H1 (cell line): ENCODE measurements at regions not wholly inside any gene's neighbourhood (a gene's known extent, or its start where the extent isn't known, plus 50 kb on each side); places are given as distances from the start of the nearest gene placed in this dataset.

Source experiments
- CTCF ChIA-PET: fragments of 300-600 bp; sonication (Branson Sonifier 250); formaldehyde crosslinking; loops from one replicate; lab custom pipeline; 2021; ENCODE audit not compliant: partially characterized antibody; lab: Charles Lee
- POLR2A ChIA-PET: fragments of 300-600 bp; sonication (Branson Sonifier 250); formaldehyde crosslinking; loops from one replicate; lab custom pipeline; 2021; ENCODE audit warnings: inconsistent platforms; ENCODE audit not compliant: partially characterized antibody; lab: Charles Lee
- DNase-seq, 2 experiments: peaks; one replicate each; pipeline versions ENCODE4 v3.0.0 to v3.0.0-alpha.2; 2010 to 2022; ENCODE audit warnings: low spot score in 2 of 2, low read depth in 1 of 2, mixed read lengths in 1 of 2
- FAIRE-seq: peaks from 2 replicates; lab custom pipeline; 2011; peaks lifted over from hg19 to GRCh38; lab: Jason Lieb, UNC
- H2AFZ ChIP-seq: 2 replicates; pipeline ENCODE4 v1.8.1; 2012; ENCODE audit warnings: low read length, inconsistent platforms
- H2AK5ac ChIP-seq: 2 replicates; pipeline ENCODE4 v1.6.1; 2013; ENCODE audit warnings: low read depth, low read length
- H2BK120ac ChIP-seq: replicated peaks from 2 replicates; pipeline ENCODE3; 2013; ENCODE audit warnings: low read depth, low read length, inconsistent platforms
- H2BK12ac ChIP-seq: 2 replicates; pipeline ENCODE4 v1.6.1; 2013; ENCODE audit warnings: low read depth, low read length
- H2BK15ac ChIP-seq: 2 replicates; pipeline ENCODE4 v1.6.1; 2013; ENCODE audit warnings: low read length
- H2BK20ac ChIP-seq: 2 replicates; pipeline ENCODE4 v1.6.1; 2013; ENCODE audit warnings: low read length
- H2BK5ac ChIP-seq: 2 replicates; pipeline ENCODE4 v1.6.1; 2013; ENCODE audit warnings: low read depth, low read length
- H3K14ac ChIP-seq: 2 replicates; pipeline ENCODE4 v1.6.1; 2013; ENCODE audit warnings: inconsistent platforms; ENCODE audit not compliant: insufficient read length
- H3K18ac ChIP-seq: 2 replicates; pipeline ENCODE4 v1.6.1; 2013; ENCODE audit warnings: low read length; ENCODE audit errors: extremely low read depth
- H3K23ac ChIP-seq: 2 replicates; pipeline ENCODE4 v1.6.1; 2013; ENCODE audit warnings: inconsistent platforms; ENCODE audit not compliant: insufficient read length
- H3K23me2 ChIP-seq: 2 replicates; pipeline ENCODE4 v1.6.1; 2013; ENCODE audit warnings: low read depth, low read length
- H3K27ac ChIP-seq: 2 replicates; pipeline ENCODE4 v1.6.1; 2011; ENCODE audit warnings: low read depth, low read length, inconsistent platforms
- H3K27me3 ChIP-seq, 4 experiments: replicated peaks in 1 of 4; 1 replicate in 1 of 4; 2 replicates in 3 of 4; pipeline versions ENCODE4 v1.6.1 to v1.8.1; 2011 to 2013; ENCODE audit warnings: low read length in 3 of 4, mild to moderate bottlenecking in 3 of 4, inconsistent platforms in 2 of 4, mixed read lengths in 2 of 4, moderate library complexity in 1 of 4; ENCODE audit not compliant: control insufficient read depth in 3 of 4, insufficient read depth in 3 of 4; ENCODE audit errors: extremely low read depth in 1 of 4
- H3K36me3 ChIP-seq, 4 experiments: 2 replicates each; pipeline versions ENCODE4 v1.6.1 to v1.8.1; 2011 to 2013; ENCODE audit warnings: mild to moderate bottlenecking in 4 of 4, low read length in 3 of 4, moderate library complexity in 2 of 4, control low read depth in 1 of 4, inconsistent platforms in 1 of 4; ENCODE audit not compliant: insufficient read depth in 4 of 4, control insufficient read depth in 2 of 4
- H3K4ac ChIP-seq: replicated peaks from 2 replicates; pipeline ENCODE3; 2013; ENCODE audit warnings: low read length, low read depth, mixed read lengths, inconsistent platforms; ENCODE audit not compliant: insufficient read length
- H3K4me1 ChIP-seq, 4 experiments: replicated peaks in 1 of 4; 1 replicate in 1 of 4; 2 replicates in 3 of 4; pipeline versions ENCODE4 v1.6.1 to v1.8.1; 2011 to 2013; ENCODE audit warnings: low read length in 3 of 4, inconsistent platforms in 2 of 4, mixed read lengths in 1 of 4; ENCODE audit not compliant: insufficient read depth in 4 of 4, control insufficient read depth in 3 of 4
- H3K4me2 ChIP-seq, 2 experiments: 2 replicates each; pipeline versions ENCODE4 v1.6.1 to v1.8.1; 2011 to 2013; ENCODE audit warnings: low read depth in 2 of 2, low read length in 2 of 2, control low read depth in 1 of 2, inconsistent platforms in 1 of 2, mild to moderate bottlenecking in 1 of 2; ENCODE audit not compliant: insufficient read depth in 1 of 2
- H3K4me3 ChIP-seq, 4 experiments: fragments of 200-600, 300-600 bp in 1 of 4; sonication (generic), shearing (Covaris generic), sonication (Bioruptor Twin) in 1 of 4; 2 replicates each; pipeline versions ENCODE4 v1.5.1 to v1.8.1; 2011 to 2016; ENCODE audit warnings: low read length in 4 of 4, low read depth in 3 of 4, control low read depth in 2 of 4, inconsistent platforms in 2 of 4, mild to moderate bottlenecking in 2 of 4, mixed read lengths in 1 of 4, moderate library complexity in 1 of 4; ENCODE audit not compliant: insufficient read depth in 2 of 4; ENCODE audit errors: extremely low read depth in 1 of 4
- H3K56ac ChIP-seq: replicated peaks from 2 replicates; pipeline ENCODE3; 2013; ENCODE audit warnings: low read depth, mild to moderate bottlenecking, mixed read lengths, low read length, inconsistent platforms; ENCODE audit not compliant: insufficient read length
- H3K79me1 ChIP-seq: 2 replicates; pipeline ENCODE4 v1.6.1; 2013; ENCODE audit warnings: low read depth, low read length, control low read depth
- H3K79me2 ChIP-seq, 2 experiments: 2 replicates each; pipeline versions ENCODE4 v1.6.1 to v1.8.1; 2012 to 2013; ENCODE audit warnings: low read length in 2 of 2, mild to moderate bottlenecking in 2 of 2, inconsistent platforms in 1 of 2; ENCODE audit not compliant: insufficient read depth in 2 of 2, control insufficient read depth in 1 of 2
- H3K9ac ChIP-seq, 4 experiments: replicated peaks in 1 of 4; 1 replicate in 1 of 4; 2 replicates in 3 of 4; pipeline versions ENCODE4 v1.6.1 to v1.8.1; 2011 to 2013; ENCODE audit warnings: low read depth in 3 of 4, low read length in 3 of 4, control low read depth in 2 of 4, mild to moderate bottlenecking in 2 of 4, moderate library complexity in 2 of 4, inconsistent platforms in 1 of 4; ENCODE audit errors: extremely low read depth in 1 of 4
- H3K9me3 ChIP-seq, 2 experiments: 2 replicates each; pipeline versions ENCODE4 v1.6.1 to v1.8.1; 2012 to 2013; ENCODE audit warnings: mild to moderate bottlenecking in 2 of 2, moderate library complexity in 2 of 2, control low read depth in 1 of 2, inconsistent platforms in 1 of 2, low read depth in 1 of 2, low read length in 1 of 2, mixed read lengths in 1 of 2; ENCODE audit not compliant: insufficient read depth in 2 of 2
- H4K20me1 ChIP-seq, 2 experiments: replicated peaks in 1 of 2; 2 replicates each; pipeline versions ENCODE3 to v1.8.1; 2011 to 2013; ENCODE audit warnings: inconsistent platforms in 2 of 2, low read length in 2 of 2, mild to moderate bottlenecking in 1 of 2; ENCODE audit not compliant: insufficient read depth in 2 of 2, control insufficient read depth in 1 of 2
- H4K5ac ChIP-seq: 2 replicates; pipeline ENCODE4 v1.6.1; 2013; ENCODE audit warnings: low read length, low read depth, mixed read lengths, inconsistent platforms; ENCODE audit not compliant: insufficient read length
- H4K8ac ChIP-seq: 2 replicates; pipeline ENCODE4 v1.8.0; 2013; ENCODE audit warnings: mild to moderate bottlenecking, moderate library complexity, low read length, inconsistent platforms; ENCODE audit not compliant: insufficient read depth; ENCODE audit errors: extremely low read depth
- H4K91ac ChIP-seq: replicated peaks from 2 replicates; pipeline ENCODE3; 2013; ENCODE audit warnings: low read length, mixed read lengths, inconsistent platforms; ENCODE audit not compliant: insufficient read length
- BRCA1 ChIP-seq: IDR thresholded peaks from 2 replicates; pipeline ENCODE4 v1.6.1; 2012; ENCODE audit warnings: low read depth, low read length, improper control_type of control experiment
- CHD1 ChIP-seq: IDR thresholded peaks from 2 replicates; pipeline ENCODE4 v1.6.1; 2012; ENCODE audit warnings: low read depth, low read length, improper control_type of control experiment
- EGR1 ChIP-seq: IDR thresholded peaks from 2 replicates; pipeline ENCODE4 v1.6.1; 2011; ENCODE audit warnings: low read depth, low read length, borderline replicate concordance
- EZH2 ChIP-seq: fragments of 200-600 bp; sonication (generic); IDR thresholded peaks from 2 replicates; pipeline ENCODE4 v1.7.1; 2012; ENCODE audit warnings: low read depth, mild to moderate bottlenecking, moderate library complexity, low read length, inconsistent platforms; ENCODE audit not compliant: severe bottlenecking
- HDAC6 ChIP-seq: IDR thresholded peaks from one replicate; pipeline ENCODE4 v1.7.1; 2012; ENCODE audit warnings: low read depth, mild to moderate bottlenecking, inconsistent platforms, low read length, moderate library complexity
- KDM1A ChIP-seq: fragments of 200-600, 300-600 bp; sonication (generic); IDR thresholded peaks from 2 replicates; pipeline ENCODE4 v1.7.1; 2016; ENCODE audit warnings: mild to moderate bottlenecking, low read length, borderline replicate concordance
- KDM4A ChIP-seq: IDR thresholded peaks from one replicate; pipeline ENCODE4 v1.7.1; 2012; ENCODE audit warnings: low read depth, mild to moderate bottlenecking, moderate library complexity, low read length, inconsistent platforms; ENCODE audit not compliant: severe bottlenecking
- POU5F1 ChIP-seq: IDR thresholded peaks from 2 replicates; pipeline ENCODE4 v1.6.1; 2011; ENCODE audit warnings: low read depth, mild to moderate bottlenecking, low read length, moderate library complexity
- SIX5 ChIP-seq: IDR thresholded peaks from 2 replicates; pipeline ENCODE4 v1.6.1; 2011; ENCODE audit warnings: mild to moderate bottlenecking, low read depth, low read length
- SP4 ChIP-seq: IDR thresholded peaks from 2 replicates; pipeline ENCODE4 v1.6.1; 2012; ENCODE audit warnings: low read length, inconsistent platforms
- SRF ChIP-seq: IDR thresholded peaks from 2 replicates; pipeline ENCODE4 v1.6.1; 2011; ENCODE audit warnings: mild to moderate bottlenecking, low read depth, low read length, moderate library complexity
- WGBS, 2 experiments: shearing (Covaris generic) in 1 of 2; methylation state at CpG; one replicate each; pipeline versions ENCODE4 v1.1.6 to v1.1.7; 2013 to 2015; ENCODE audit warnings: low lambda C conversion rate in 2 of 2, mixed read lengths in 2 of 2, inconsistent platforms in 1 of 2, low coverage in 1 of 2, missing lambda C conversion rate in 1 of 2; ENCODE audit not compliant: insufficient replicate concordance in 2 of 2, insufficient coverage in 1 of 2, insufficient read length in 1 of 2; ENCODE audit errors: extremely low coverage in 1 of 2, missing lambda C conversion rate in 1 of 2; 5-methylcytosine and 5-hydroxymethylcytosine counted together
- TF ChIP-seq, protein P1 (sequence below): IDR thresholded peaks from 2 replicates; pipeline ENCODE4 v1.6.1; 2012; ENCODE audit warnings: low read length, inconsistent platforms

DNA sequence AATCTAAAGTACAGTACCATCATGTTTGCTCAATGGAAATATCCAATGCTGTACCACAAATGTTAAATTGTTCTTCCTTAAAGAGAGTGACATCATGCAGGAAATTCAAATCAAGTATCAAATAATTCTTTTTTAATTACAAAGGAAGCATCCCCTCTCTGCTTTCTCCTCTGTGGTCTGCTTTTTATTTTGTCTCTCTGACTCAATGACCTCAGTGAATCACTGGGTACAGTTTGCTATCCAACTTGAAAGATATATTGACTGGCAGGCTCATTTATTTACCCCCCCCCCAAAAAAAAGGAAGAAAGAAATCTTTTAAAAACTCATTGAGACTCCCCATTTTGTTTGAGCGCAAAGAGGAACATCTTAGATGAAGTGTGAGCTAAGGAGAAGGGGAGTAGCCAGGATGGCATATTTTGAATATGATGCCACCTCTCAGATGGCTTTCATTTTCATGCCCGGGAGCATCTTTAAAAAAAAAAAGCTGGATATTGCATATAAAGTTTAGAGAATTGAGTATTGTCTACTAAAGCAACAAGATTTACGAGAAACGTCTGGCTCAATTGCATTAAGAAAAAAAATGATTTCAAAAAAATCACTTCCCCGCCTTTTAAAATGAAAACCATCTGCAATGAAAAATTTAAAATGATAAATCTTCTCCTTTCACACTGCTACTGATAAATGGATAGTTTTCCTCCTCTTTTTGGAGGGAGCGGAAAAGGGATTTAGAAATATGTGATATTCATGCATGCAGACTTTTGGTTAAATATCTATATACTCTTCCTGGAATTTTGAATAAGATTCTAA lies 307.1 kb upstream of the DPH6 start:
- no peak overlapping the region for H3K4me3 ChIP-seq
- H3K79me1 ChIP-seq = no peaks in the 10 kb centered on the region
- no peak overlapping the region for H4K5ac ChIP-seq
- no peak overlapping the region for H2AFZ ChIP-seq
- H2BK20ac ChIP-seq = no peak overlapping the region
- no peak overlapping the region for H4K91ac ChIP-seq
- H3K9ac ChIP-seq = no peak overlapping the region
- CTCF ChIA-PET = interaction anchor here (0.7 kb wide), 1 partner anchor 115 kb away, joined by 3 read pairs; no protein-coding TSS in a partner anchor
- H3K23ac ChIP-seq = no peak overlapping the region
- H3K4me1 ChIP-seq = no peaks in the 10 kb centered on the region
- no peak overlapping the region for H2BK5ac ChIP-seq
- no peak overlapping the region for H2BK15ac ChIP-seq
- H3K4ac ChIP-seq = no peak overlapping the region
- no peak overlapping the region for H3K4me2 ChIP-seq
- POLR2A ChIA-PET = interaction anchor here (0.6 kb wide), 1 partner anchor 20 kb away, joined by 3 read pairs; no protein-coding TSS in a partner anchor
- H3K9me3 ChIP-seq = no peaks in the 10 kb centered on the region
- H3K79me2 ChIP-seq = no peaks in the 10 kb centered on the region
- H4K20me1 ChIP-seq = no peaks in the 10 kb centered on the region
- H2AK5ac ChIP-seq = no peak overlapping the region
- no peak overlapping the region for H3K56ac ChIP-seq
- H3K27ac ChIP-seq = no peak overlapping the region
- no peaks in the 10 kb centered on the region for H3K27me3 ChIP-seq
- no peak overlapping the region for H3K14ac ChIP-seq
- no peaks in the 10 kb centered on the region for H3K23me2 ChIP-seq
- no peak overlapping the region for H4K8ac ChIP-seq
- FAIRE-seq (no peak), DNase-seq (no peak)
- no peak overlapping the region for H2BK120ac ChIP-seq
- H2BK12ac ChIP-seq = no peak overlapping the region
- no peak overlapping the region for H3K18ac ChIP-seq
- WGBS, 2 experiments = 89% methylated on average over 6 of the region's 6 CpGs; no CpG with 5 or more reads in 1 of the 2 experiments
- H3K36me3 ChIP-seq = no peaks in the 10 kb centered on the region
- TF ChIP-seq BRCA1 = no peak
- no peak for TF ChIP-seq EGR1
- no peak for TF ChIP-seq SIX5
- TF ChIP-seq CHD1 = no peak
- no peak for TF ChIP-seq KDM1A
- no peak for TF ChIP-seq POU5F1
- no peak for TF ChIP-seq SP4
- TF ChIP-seq EZH2 = no peak
- no peak for TF ChIP-seq SRF
- TF ChIP-seq KDM4A = no peak
- TF ChIP-seq, protein P1, sequence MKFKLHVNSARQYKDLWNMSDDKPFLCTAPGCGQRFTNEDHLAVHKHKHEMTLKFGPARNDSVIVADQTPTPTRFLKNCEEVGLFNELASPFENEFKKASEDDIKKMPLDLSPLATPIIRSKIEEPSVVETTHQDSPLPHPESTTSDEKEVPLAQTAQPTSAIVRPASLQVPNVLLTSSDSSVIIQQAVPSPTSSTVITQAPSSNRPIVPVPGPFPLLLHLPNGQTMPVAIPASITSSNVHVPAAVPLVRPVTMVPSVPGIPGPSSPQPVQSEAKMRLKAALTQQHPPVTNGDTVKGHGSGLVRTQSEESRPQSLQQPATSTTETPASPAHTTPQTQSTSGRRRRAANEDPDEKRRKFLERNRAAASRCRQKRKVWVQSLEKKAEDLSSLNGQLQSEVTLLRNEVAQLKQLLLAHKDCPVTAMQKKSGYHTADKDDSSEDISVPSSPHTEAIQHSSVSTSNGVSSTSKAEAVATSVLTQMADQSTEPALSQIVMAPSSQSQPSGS = no peak
- no peak for TF ChIP-seq HDAC6
